IPS-18a (cell line): ENCODE measurements at regions not wholly inside any gene's neighbourhood (a gene's known extent, or its start where the extent isn't known, plus 50 kb on each side); places are given as distances from the start of the nearest gene placed in this dataset.
"Not testable (repeated sequence)": the region's sequence is repeated elsewhere in the genome, so short reads cannot be mapped to it uniquely, and the experiment has no call there.

Experiments used
- H3K27ac ChIP-seq: one replicate; pipeline ENCODE4 v1.5.1; 2013; ENCODE audit warnings: low read length
- H3K27me3 ChIP-seq: one replicate; pipeline ENCODE4 v1.6.1; 2013; ENCODE audit warnings: mild to moderate bottlenecking, low read length; ENCODE audit not compliant: control insufficient read depth, insufficient read depth
- H3K36me3 ChIP-seq: one replicate; pipeline ENCODE4 v1.6.1; 2013; ENCODE audit warnings: low read depth, low read length; ENCODE audit not compliant: control insufficient read depth
- H3K4me1 ChIP-seq: one replicate; pipeline ENCODE4 v1.6.1; 2013; ENCODE audit warnings: low read depth, low read length; ENCODE audit not compliant: control insufficient read depth
- H3K4me3 ChIP-seq: one replicate; pipeline ENCODE4 v1.5.1; 2013; ENCODE audit warnings: low read length
- H3K9ac ChIP-seq: one replicate; pipeline ENCODE4 v1.6.1; 2013; ENCODE audit warnings: mild to moderate bottlenecking, low read length, moderate library complexity
- H3K9me3 ChIP-seq: one replicate; pipeline ENCODE4 v1.6.1; 2013; ENCODE audit warnings: low read depth, low read length; ENCODE audit not compliant: control insufficient read depth

GRCh38 chr21:35818597-35818996, 241.7 kb downstream of the SETD4 start:
- no peaks in the 10 kb centered on the region for H3K4me1 ChIP-seq
- H3K27ac ChIP-seq: no peak overlapping the region
- no peaks in the 10 kb centered on the region for H3K27me3 ChIP-seq
- H3K4me3 ChIP-seq: no peak overlapping the region
- H3K36me3 ChIP-seq: no peaks in the 10 kb centered on the region
- no peaks in the 10 kb centered on the region for H3K9me3 ChIP-seq
- H3K9ac ChIP-seq: no peak overlapping the region

- Histone ChIP-seq H3K4me3 (no peak overlapping the region), H3K27me3 (no peaks in the 10 kb centered on the region), H3K9me3 (no peaks in the 10 kb centered on the region), H3K9ac (no peak overlapping the region), H3K36me3 (no peaks in the 10 kb centered on the region), H3K4me1 (peaks cover 7% of the 10 kb centered on the region), H3K27ac (no peak overlapping the region)
These were observed 245.3 kb downstream of the SETD4 start for GRCh38 chr21:35814858-35815619.

- Histone ChIP-seq H3K4me1 (peaks cover 7% of the 10 kb centered on the region), H3K27ac (no peak overlapping the region), H3K36me3 (no peaks in the 10 kb centered on the region), H3K27me3 (no peaks in the 10 kb centered on the region), H3K9me3 (no peaks in the 10 kb centered on the region), H3K4me3 (no peak overlapping the region), H3K9ac (no peak overlapping the region)
These were observed 247.6 kb downstream of the SETD4 start for GRCh38 chr21:35812679-35813078.

- Histone ChIP-seq H3K9me3 (no peaks in the 10 kb centered on the region), H3K9ac (no peak overlapping the region), H3K27ac (no peak overlapping the region), H3K4me3 (no peak overlapping the region), H3K36me3 (no peaks in the 10 kb centered on the region), H3K4me1 (peaks cover 7% of the 10 kb centered on the region), H3K27me3 (no peaks in the 10 kb centered on the region)
These were observed 249.0 kb downstream of the SETD4 start for GRCh38 chr21:35811191-35811806.

GRCh38 chr21:35810431-35810970, 249.8 kb downstream of the SETD4 start:
- Histone ChIP-seq H3K9me3 (no peaks in the 10 kb centered on the region), H3K27ac (no peak overlapping the region), H3K36me3 (no peaks in the 10 kb centered on the region), H3K4me3 (no peak overlapping the region), H3K27me3 (no peaks in the 10 kb centered on the region), H3K4me1 (peaks cover 7% of the 10 kb centered on the region), H3K9ac (no peak overlapping the region)

- H3K36me3 ChIP-seq: no peaks in the 10 kb centered on the region
- H3K4me1 ChIP-seq: no peaks in the 10 kb centered on the region
- no peak overlapping the region for H3K27ac ChIP-seq
- H3K9ac ChIP-seq: no peak overlapping the region
- no peaks in the 10 kb centered on the region for H3K9me3 ChIP-seq
- H3K27me3 ChIP-seq: no peaks in the 10 kb centered on the region
- no peak overlapping the region for H3K4me3 ChIP-seq
These were observed 258.9 kb downstream of the SETD4 start for GRCh38 chr21:35801391-35801790.

- H3K4me3 ChIP-seq, H3K9me3 ChIP-seq, H3K27ac ChIP-seq, H3K9ac ChIP-seq, H3K4me1 ChIP-seq, H3K36me3 ChIP-seq, H3K27me3 ChIP-seq: not testable (repeated sequence)
These were observed 259.4 kb downstream of the SETD4 start for GRCh38 chr21:35800796-35801385.

GRCh38 chr21:35796844-35797243, 263.5 kb downstream of the SETD4 start:
- H3K27me3 ChIP-seq: no peaks in the 10 kb centered on the region
- no peak overlapping the region for H3K27ac ChIP-seq
- H3K36me3 ChIP-seq: no peaks in the 10 kb centered on the region
- no peaks in the 10 kb centered on the region for H3K4me1 ChIP-seq
- no peak overlapping the region for H3K9ac ChIP-seq
- H3K9me3 ChIP-seq: no peaks in the 10 kb centered on the region
- no peak overlapping the region for H3K4me3 ChIP-seq

- H3K9ac ChIP-seq, H3K27me3 ChIP-seq, H3K4me1 ChIP-seq, H3K4me3 ChIP-seq, H3K9me3 ChIP-seq, H3K27ac ChIP-seq, H3K36me3 ChIP-seq: not testable (repeated sequence)
These were observed 265.8 kb downstream of the SETD4 start for GRCh38 chr21:35794527-35794926.

- Histone ChIP-seq H3K9me3 (no peaks in the 10 kb centered on the region), H3K27me3 (no peaks in the 10 kb centered on the region), H3K4me3 (no peak overlapping the region), H3K27ac (no peak overlapping the region), H3K9ac (no peak overlapping the region), H3K36me3 (no peaks in the 10 kb centered on the region), H3K4me1 (no peaks in the 10 kb centered on the region)
These were observed 267.6 kb downstream of the SETD4 start for GRCh38 chr21:35792569-35793305.

- H3K27ac ChIP-seq: no peak overlapping the region
- H3K9me3 ChIP-seq: no peaks in the 10 kb centered on the region
- H3K4me3 ChIP-seq: no peak overlapping the region
- no peaks in the 10 kb centered on the region for H3K4me1 ChIP-seq
- no peak overlapping the region for H3K9ac ChIP-seq
- H3K27me3 ChIP-seq: no peaks in the 10 kb centered on the region
- no peaks in the 10 kb centered on the region for H3K36me3 ChIP-seq
These were observed 268.6 kb downstream of the SETD4 start for GRCh38 chr21:35791541-35792325.
